ENCODE measurements at regions not wholly inside any gene's neighbourhood (a gene's known extent, or its start where the extent isn't known, plus 50 kb on each side); places are given as distances from the start of the nearest gene placed in this dataset.

- TF ChIP-seq POLR2A (IDR thresholded peaks at IDR 0.05) (no peak), CTCF (IDR thresholded peaks at IDR 0.05 in 8 of 11, conservative IDR thresholded peaks at IDR 0.05 in 3 of 11) (no peak), POLR2AphosphoS5 (IDR thresholded peaks at IDR 0.05) (no peak)
Measured at GRCh38 chr10:108791794-108792474, 1131.4 kb downstream of the XPNPEP1 start.

Data from spleen (tissue), 7 donors.